ENCODE measurements at regions not wholly inside any gene's neighbourhood (a gene's known extent, or its start where the extent isn't known, plus 50 kb on each side); places are given as distances from the start of the nearest gene placed in this dataset.

DNA sequence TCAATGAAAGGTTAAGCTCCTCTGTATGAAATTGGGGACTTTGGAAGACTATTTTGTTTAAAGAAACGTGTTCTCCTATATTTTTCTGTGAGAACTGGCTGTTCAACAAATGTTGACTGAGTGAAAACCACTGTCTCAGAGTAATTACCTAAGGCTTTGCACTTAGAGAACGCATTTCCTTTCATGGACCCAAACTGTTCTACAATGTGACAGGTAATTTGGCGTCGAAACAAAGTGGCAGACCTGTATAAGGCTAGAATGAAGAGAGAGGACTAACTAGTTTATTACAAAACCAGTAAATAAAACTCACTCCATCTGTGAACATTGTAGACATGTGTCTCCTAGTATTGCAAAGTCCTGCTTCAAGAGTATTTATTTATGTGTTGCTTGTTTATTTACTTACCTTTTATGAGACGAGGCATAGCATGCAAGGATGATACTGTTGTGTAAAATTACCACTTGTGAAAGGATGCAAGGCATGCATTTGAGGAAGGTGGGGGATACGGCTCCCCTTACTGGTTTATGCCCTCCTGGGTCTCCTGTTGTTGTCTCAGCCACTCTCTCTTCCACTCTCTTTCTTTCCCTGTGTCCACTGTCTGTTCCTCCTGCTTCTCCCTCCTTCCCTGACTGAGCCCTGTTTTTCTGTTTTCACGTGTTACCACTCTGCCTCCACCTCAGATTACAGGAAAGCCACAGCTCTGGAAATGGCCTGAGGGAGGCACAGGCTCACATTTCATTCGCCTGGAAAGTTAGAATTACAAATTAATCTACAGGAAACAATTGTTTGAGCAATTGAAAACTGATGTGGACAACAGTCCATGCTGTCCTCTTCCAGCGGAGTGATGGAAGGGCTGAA is 444.0 kb upstream of the ZNF608 start:
- peak; percentile 21 for DNase-seq

DNA sequence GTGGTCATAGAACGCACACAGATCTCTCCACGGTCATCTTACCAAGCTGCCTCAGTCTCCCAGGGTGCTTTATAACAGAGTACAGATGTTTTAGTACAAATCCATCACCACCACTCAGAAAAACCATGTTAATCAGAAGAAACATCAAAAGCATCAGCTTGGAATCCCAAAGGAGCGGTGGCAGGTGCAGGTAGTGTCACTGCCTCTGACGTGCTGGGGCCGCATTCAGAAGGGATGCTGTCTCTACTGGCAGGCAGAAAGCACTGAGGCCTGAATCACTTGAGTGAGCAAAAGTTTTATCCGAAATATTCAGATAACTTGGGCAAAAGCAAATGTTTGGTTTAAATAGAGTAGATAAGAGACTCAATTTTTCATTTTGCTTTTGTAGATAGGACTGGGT is 448.4 kb upstream of the ZNF608 start:
- DNase-seq: peak; percentile 10

DNA sequence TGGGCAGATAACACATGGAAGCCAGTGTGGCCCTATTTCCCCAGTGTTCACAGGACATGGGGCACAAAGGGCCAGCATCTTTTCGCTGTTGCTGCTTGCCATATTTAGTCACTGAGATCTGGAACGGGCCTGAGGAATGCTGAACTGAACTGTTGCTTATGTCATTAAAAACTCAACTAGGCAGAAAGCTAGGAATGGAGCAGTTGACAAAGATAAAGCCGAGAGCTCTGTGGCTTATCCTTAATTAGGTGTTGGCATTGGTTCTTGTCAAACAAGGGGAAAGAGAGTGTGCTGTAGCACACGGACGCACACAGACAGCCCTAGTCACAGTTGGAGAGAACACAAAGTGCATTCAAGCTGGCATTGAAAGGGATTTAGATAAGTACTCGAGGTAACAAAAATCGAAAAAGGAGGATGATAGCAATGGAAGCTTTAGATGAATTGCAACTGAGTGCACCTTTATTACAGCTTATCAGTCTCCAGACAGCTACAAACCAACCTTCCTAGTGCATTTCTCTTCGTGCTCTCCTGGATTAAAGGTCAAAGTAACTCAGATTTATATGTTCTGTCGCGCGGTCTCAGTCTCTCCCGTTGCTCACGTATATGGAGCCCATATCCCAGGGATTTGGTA is 450.2 kb upstream of the ZNF608 start:
- no peak for DNase-seq

DNA sequence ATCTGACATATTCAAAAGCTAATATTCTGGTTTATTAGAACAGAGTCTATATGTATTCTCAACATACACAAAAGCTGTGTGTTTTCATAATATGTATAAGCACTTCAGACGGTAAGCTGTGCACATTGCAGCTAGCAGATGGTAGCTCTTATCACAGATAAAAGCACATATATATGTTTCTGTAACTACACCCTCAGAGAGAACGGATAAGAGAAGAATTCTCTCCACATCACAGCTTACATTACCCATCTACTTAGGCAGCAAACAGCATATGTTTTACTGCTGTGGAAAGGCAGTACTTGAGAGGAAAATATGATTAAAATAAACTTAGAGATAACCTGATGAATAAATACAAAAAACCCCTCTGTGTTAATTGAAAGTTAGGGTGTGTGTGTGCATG is 450.9 kb upstream of the ZNF608 start:
- DNase-seq: peak; percentile 41

DNA sequence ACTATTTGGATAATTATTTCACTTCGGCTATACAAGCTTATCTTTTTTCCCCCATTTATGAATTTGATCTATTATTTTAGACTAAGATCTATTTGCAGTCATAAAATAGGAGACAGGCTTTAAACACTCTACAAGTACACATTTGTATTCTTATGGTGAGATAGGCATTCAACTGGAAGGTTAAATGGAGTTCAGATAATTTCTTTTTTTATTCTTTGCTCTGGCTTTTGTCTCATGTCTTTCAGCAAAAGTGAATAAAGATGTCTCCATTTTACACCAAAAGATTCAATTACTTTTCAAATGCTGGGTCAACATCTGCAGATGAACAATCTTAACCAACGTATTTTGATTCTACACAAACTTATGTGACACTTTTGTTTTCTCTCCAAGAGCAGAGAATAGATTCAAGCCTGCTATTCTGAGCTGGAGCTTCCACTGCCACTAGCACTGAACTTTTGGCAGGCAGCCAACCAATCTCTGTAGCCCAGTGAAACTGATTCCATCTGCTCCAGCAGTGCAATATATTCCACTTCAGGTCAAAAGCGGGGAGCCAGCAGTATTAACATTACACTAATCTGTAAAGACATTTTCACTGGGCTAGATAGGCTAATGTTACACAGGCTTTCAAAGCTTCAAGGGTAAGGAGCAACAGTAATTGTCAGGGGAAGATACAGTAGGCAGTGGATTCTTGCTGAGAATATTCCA is 452.0 kb upstream of the ZNF608 start:
- DNase-seq: peak; percentile 93

DNA sequence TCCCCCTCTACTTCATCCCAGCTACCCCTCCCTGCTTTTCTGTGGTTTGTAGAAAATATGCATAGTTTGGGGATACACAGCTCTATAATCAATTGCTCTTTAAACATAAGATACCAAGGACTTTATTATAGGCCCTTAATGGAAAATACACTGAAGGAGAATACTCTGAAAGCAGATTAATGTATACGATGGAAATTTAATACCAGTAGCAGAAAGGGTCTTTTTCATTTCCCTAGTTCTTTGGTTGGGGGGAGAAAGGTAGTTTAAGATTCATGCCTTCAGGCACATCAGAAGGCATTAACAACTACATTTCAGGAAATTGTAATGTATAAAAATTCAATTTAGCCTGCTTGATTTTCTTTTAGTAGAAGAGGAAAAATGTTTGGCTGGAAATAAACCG is 452.9 kb upstream of the ZNF608 start:
- peak; percentile 13 for DNase-seq

DNA sequence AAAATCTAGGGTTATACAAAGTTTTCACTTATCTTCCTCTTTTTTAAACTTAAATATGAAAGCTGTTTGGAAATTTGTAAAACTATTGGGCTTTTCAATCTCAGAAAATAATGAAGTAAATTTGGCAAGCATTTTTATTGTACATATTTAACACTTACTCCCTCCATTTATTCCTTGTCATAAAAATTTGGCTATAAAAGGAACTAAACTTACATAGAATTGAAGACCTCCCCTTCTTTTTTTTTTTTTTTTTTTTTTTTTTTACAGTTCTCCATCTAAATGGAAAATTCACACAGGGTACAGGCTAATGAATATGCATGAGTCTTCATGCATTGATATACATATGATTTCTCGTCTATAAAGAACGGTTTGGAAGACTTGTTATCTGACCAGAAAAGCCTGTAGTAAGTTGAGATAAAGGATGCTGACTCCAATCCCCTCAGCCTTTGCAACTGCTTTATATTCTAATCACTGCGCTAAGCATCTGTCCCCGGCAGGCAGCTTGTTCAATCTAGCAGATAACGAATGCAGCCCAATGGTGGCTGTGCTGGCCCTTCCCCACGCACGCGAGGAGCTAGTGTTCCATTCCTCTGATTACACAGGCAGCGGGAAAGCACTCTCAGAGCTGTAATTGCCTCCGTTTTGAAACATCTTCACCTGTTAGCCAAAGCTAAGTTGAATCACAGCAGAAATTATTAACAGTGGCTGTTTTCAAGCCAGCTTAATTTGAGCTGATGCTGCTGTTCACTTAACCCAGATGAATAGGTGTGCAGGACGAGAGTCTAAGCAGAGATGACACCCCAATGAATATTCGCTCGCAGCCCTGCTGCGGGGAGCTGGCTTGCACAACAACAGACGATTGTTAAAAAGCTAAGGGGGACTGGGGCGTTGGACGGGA is 453.8 kb upstream of the ZNF608 start:
- peak; percentile 57 for DNase-seq

DNA sequence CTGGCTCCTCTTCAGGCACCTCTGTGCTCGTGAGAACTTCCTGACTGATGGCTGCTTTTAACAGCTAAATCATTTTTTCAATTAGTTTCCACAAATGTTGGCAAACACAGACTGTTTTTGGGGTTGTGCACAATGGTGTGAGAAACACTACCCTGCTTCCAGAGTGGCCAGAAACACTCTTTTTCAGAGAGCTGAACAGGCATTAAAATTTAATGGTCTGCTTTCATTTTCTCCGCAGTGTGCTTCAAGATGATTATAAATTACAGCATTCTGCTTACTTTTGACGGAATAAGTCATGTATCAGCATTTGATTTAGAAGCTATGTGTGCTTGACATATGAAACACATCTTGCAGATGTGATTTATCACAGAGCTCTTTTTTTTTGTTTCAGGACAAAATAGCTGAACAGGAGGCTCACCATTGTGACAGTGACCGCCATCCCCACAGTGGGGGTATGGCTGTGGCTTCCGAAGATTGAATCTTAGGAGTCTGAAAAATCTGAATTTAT is 454.5 kb upstream of the ZNF608 start:
- DNase-seq: no peak

DNA sequence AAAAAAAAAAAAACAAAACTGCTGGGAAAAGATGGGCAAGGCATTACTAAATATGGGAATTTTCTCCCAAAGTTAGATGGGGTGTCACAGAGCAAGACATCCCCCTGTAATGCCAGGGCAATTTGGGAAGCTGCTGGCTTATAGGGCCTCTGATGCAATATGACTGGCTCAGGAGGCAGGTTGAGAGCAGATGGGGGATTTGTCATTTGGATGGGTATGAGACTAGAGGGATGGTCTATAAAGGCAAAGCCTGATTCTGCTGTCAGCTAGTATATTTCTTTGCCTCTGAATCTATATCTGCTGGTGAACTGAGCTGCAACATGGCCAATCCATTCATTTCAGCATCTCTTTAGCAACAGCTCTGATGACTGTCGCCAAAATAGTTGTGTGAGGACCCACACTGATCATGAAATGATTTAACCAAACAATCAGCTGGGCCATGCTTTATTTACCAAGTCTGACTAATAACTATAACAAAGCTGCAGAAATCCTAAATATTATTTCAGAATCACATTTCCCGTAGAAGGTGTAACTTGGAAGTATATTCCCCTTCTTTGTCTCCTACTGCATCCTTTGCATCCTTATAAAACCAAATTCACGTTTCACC is 455.1 kb upstream of the ZNF608 start:
- peak; percentile 44 for DNase-seq

DNA sequence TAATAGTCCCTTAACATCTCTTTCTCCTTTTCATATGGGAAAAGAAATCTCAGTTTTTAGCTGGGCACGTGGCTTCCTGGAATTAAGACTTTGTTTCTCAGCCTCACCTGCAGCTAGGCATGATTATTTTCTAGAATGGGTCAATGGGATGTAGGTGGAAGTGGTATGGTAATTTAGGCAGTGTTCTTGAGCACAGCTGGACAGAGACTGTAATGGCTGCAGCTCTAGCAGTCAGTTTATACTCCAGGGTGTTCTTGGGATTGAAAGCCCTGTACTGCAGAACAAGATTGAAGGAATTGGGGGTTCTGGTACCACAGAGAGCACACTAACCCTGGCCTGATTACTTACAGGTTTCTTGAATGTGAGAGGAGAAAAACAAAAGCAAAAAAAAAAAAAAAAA is 455.9 kb upstream of the ZNF608 start:
- no peak for DNase-seq

DNA sequence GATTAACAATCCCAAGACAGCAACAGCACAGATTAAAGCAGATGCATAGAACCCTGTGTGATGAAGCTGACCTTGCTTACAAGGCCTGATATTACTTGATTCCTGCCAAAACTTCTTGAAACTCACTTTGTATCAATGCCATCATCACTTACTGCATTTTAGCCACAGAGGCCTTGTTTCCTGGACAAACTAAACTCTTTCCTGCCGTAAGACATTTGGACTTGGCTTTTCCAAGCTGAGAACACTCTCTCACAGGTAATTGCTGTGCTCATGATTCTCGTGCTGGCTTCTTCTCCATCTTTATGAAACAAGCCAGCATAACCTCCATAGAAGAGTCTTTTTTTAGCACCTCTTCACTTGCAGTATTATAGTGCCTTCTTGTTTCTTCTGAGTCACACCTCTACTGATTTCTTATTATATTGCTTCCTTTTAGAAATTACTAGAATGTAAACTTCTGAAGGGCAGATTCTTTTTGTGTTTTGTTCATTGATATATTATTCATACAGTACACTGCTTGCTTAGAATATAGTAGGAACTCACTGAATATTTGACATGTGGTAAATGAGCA is 456.5 kb upstream of the ZNF608 start:
- DNase-seq: no peak

DNA sequence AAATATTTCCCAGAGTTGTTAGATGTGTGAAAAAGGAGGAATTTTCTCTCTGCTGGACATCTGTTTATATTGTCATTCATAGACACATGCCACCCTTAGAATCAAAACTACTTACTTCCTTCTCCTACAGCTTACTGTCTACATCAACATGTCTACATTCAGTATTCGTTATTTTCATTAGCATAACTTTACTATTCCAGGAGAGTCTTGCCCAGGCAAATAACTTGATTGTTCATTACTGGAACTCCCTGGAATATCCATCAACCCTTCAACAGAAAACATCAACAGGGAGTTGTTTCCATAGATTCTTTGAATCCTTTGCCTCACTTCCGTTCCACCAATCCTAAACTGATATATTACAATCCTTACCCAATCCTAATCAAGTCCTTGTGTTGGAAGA is 457.5 kb upstream of the ZNF608 start:
- DNase-seq: no peak

DNA sequence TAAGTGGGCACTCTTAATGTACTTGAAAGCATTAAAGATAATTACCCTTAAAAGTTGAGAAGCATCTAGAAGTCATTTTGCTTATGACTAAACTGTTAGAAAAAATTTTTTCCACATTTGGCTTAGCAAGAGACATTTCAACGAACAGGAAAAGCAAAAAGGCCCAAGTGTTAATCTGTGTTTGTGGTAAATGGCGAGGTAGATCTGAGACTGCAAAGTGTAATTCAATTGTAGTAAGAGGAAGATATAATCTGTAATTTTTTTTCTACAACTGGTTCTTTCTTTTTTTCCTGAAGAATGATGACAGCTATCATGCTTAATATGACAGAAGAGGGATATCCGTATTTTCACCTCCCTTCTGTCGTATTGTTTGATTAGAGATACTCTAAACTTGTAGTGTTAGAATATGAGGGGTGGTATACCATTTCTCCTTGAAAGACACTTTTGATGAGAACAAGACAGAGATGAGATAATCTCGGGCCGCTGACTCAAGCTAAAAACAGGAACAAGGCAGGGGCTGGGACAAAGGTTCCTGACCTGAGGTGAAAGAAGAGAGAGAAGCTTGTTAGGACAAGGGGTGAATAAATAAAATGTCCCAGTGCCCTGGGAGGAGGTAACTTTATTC is 459.3 kb upstream of the ZNF608 start:
- no peak for DNase-seq

DNA sequence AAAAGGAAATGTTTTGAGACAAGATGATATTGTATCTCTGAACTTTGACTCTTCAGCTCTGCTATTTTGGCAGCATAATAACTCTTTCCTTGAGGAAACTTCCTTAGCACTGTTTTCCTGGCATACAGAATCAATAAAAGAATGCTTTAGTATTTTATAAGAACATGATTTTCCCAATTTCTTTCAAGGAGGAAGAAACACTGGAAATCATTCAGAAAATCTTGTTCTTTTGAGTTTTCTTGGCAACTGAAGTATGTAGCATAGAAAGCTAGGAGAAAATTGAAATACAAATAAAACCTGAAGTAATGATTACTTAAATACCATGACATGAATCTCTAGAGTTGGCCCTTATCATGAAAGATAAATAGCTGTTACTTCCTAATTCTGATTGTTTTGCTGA is 461.4 kb upstream of the ZNF608 start:
- DNase-seq: no peak

DNA sequence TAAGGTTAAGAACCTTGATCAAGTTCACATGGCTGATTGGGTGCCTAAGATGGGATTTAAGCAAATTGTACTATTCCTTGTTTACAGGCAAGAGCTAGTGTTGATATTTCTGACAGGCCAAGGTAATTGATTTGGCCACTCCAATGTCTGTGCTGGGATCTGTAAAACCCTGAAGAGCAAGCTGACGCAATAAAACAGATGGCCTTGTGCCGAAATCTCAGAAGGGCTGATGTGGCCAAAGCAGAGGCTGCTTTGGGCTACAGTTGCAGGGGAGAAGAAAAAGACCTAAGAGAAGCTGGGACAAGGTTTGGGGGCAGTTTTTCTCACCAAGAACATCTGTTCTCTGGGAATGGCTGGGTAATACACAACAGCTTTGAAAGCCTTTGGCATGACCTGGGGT is 463.2 kb upstream of the ZNF608 start:
- DNase-seq: peak; percentile 26

DNA sequence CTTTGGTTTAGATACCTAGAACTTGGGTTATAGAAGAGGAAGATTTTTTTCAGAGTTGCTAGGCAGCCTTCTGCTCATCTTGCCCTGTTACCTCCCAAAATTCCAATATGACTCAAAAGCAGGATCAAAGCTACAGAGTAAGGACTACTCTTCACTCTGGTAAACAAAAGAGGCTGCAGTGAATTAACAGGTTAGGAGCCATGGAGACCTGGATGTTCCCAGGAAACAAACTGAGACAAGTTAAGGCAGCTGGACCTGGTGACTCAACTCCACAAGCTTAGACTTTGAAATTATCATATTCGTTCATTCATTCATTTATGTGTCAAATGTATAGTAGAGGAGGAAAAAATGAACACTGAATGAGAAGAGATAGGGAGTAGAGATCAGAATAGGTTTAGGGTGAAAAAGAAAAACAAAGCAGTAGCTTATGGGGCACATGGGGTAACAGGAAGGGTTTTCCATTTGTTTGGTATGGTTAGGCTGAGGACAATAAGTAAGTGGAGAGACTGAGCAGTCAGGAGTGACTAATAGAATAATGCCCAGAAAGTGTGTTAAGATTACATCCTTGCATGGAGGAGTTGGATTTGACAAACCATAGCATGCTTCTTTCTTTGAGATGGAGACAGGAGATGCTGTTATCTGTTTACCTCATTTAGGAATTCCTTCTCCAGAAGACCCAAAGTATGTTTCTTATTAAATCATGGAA is 464.0 kb upstream of the ZNF608 start:
- DNase-seq: no peak

DNA sequence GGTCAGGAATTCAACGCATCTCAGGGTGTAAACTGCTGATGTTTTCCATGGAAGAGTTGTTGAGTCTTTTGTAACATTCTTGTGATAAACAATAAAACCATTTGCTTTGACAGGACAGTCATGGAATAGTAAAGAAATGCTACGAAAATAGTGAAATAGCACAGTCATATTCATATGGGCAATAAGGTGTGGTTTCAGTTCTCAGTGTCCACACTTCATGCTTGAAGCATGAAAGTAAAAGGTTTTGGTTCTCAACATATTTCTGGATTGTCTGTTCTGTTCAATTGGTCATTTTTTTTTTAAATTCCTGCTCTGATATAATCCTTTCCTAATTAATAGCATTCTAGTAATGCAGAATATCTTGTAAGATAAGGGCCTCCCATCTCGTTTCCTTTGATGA is 467.6 kb upstream of the ZNF608 start:
- no peak for DNase-seq

DNA sequence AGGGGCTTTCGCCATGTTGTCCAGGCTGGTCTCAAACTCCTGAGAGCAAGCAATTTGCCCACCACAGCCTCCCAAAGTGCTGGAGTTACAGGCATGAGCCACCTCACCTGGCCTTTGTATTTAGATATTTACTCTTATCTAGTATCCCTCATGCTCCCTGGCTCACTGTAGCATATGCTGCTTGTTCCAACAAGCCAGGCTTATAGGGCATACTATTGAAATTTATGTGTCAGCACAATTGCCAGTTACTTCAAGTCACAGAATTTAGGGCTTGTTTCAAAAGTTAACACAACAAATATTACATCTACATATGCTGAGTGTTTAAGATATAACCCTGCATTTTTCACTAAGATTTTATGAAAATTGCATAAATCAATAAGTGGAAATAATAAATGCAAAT is 469.2 kb upstream of the ZNF608 start:
- DNase-seq: no peak

DNA sequence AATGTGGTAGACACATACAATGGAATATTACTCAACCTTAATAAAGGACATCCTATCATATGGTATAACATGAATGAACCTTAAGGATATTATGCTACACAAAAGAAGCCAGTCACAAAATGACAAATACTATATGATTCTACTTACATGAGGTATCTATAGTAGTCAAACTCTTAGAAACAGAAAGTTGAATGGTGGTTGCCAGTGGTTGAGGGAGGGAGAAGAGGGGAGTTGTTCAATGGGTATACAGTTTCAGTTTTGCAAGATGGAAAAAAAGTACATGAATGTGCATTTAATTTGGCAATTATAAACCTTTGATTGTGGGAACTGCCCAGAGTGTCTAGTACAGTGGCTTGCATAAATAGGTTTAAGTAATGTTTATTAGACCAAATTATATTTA is 473.3 kb upstream of the ZNF608 start:
- no peak for DNase-seq

DNA sequence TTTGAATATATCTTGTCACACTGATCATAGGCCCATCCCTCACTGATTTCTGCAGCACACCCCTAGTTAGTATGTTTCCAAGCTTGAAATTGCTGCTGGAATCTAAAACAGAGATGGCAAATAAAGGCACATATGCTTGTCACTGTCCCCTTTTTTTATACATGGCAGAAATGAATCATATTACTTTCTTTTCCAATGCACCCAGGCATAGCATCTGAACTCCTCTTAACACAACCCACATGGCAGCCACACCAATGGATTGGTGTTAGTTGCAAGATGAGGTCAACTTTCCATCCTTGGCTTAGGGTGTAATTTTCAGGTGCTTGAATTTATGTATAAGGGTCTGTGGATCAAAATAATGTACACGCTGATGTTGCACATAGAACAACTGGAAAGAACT is 473.8 kb upstream of the ZNF608 start:
- peak; percentile 2 for DNase-seq

Data from NCI-H2171 treated with DMSO at 0.1 percent for 48 hours (cell line).